CD4-positive, alpha-beta T cell treated with Interferon gamma for 1 hour (primary cell): ENCODE measurements at regions not wholly inside any gene's neighbourhood (a gene's known extent, or its start where the extent isn't known, plus 50 kb on each side); places are given as distances from the start of the nearest gene placed in this dataset.
"Not testable (repeated sequence)": the region's sequence is repeated elsewhere in the genome, so short reads cannot be mapped to it uniquely, and the experiment has no call there.

Experiments used
- DNase-seq: peaks from one replicate; pipeline ENCODE4 v3.0.0-alpha.2; 2020

- no peak for DNase-seq
These were observed 216.4 kb downstream of the MN1 start for GRCh38 chr22:27585141-27585540.

- no peak for DNase-seq
These were observed 213.3 kb downstream of the MN1 start for GRCh38 chr22:27588268-27588667.

GRCh38 chr22:27588915-27589314, 212.6 kb downstream of the MN1 start:
- no peak for DNase-seq

GRCh38 chr22:27591060-27591459, 210.5 kb downstream of the MN1 start:
- DNase-seq: no peak

GRCh38 chr22:27593378-27593777, 208.2 kb downstream of the MN1 start:
- no peak for DNase-seq

GRCh38 chr22:27594020-27594419, 207.5 kb downstream of the MN1 start:
- no peak for DNase-seq

- no peak for DNase-seq
These were observed 207.0 kb downstream of the MN1 start for GRCh38 chr22:27594474-27595134.

GRCh38 chr22:27596133-27596870, 205.3 kb downstream of the MN1 start:
- DNase-seq: no peak

- no peak for DNase-seq
These were observed 203.7 kb downstream of the MN1 start for GRCh38 chr22:27597703-27598444.

- DNase-seq: no peak
These were observed 202.8 kb downstream of the MN1 start for GRCh38 chr22:27598792-27599191.

GRCh38 chr22:27601195-27601594, 200.4 kb downstream of the MN1 start:
- no peak for DNase-seq

GRCh38 chr22:27602390-27602789, 199.2 kb downstream of the MN1 start:
- no peak for DNase-seq

- no peak for DNase-seq
These were observed 198.3 kb downstream of the MN1 start for GRCh38 chr22:27603111-27603799.

GRCh38 chr22:27603800-27604144, 197.8 kb downstream of the MN1 start:
- no peak for DNase-seq

GRCh38 chr22:27605390-27605789, 196.2 kb downstream of the MN1 start:
- DNase-seq: no peak

GRCh38 chr22:27607750-27608149, 193.8 kb downstream of the MN1 start:
- DNase-seq: not testable (repeated sequence)

GRCh38 chr22:27609451-27609888, 192.1 kb downstream of the MN1 start:
- no peak for DNase-seq

GRCh38 chr22:27610164-27610563, 191.4 kb downstream of the MN1 start:
- not testable (repeated sequence) for DNase-seq

- no peak for DNase-seq
These were observed 190.4 kb downstream of the MN1 start for GRCh38 chr22:27610863-27611786.

- no peak for DNase-seq
These were observed 189.4 kb downstream of the MN1 start for GRCh38 chr22:27612115-27612514.

- DNase-seq: no peak
These were observed 188.2 kb downstream of the MN1 start for GRCh38 chr22:27613099-27614005.
